GM23338 (cell line): ENCODE measurements at regions not wholly inside any gene's neighbourhood (a gene's known extent, or its start where the extent isn't known, plus 50 kb on each side); places are given as distances from the start of the nearest gene placed in this dataset.

Experiments used
- ATAC-seq: fragments of 200-7000 bp; cut with Tn5 transposase; 3 replicates; pipeline ENCODE4 v1.9.1; 2020
- DNase-seq: peaks from one replicate; pipeline ENCODE4 v3.0.0-alpha.2; 2015; ENCODE audit warnings: low spot score
- H2AFZ ChIP-seq: fragments of 200-600 bp; sonication (generic); 2 replicates; pipeline ENCODE4 v1.8.0; 2016; ENCODE audit warnings: antibody characterized with exemption, mild to moderate bottlenecking, moderate library complexity
- H3F3A ChIP-seq: fragments of 200-600 bp; sonication (generic); replicated peaks from 2 replicates; pipeline ENCODE4 v1.8.0; 2017; ENCODE audit warnings: antibody characterized with exemption, mixed run types, low read depth
- H3K27ac ChIP-seq: fragments of 200-600 bp; sonication (generic); 2 replicates; pipeline ENCODE4 v1.6.1; 2016; ENCODE audit warnings: low read depth
- H3K27me3 ChIP-seq: fragments of 200-600 bp; sonication (generic); 2 replicates; pipeline ENCODE4 v1.8.0; 2016; ENCODE audit warnings: mild to moderate bottlenecking, mixed run types, moderate library complexity; ENCODE audit not compliant: insufficient read depth
- H3K36me3 ChIP-seq: fragments of 200-600 bp; sonication (generic); 2 replicates; pipeline ENCODE4 v1.8.0; 2016; ENCODE audit warnings: mild to moderate bottlenecking; ENCODE audit not compliant: insufficient read depth
- H3K4me1 ChIP-seq: fragments of 200-600 bp; sonication (generic); 2 replicates; pipeline ENCODE4 v1.8.0; 2016; ENCODE audit warnings: mild to moderate bottlenecking, moderate library complexity; ENCODE audit not compliant: insufficient read depth
- H3K4me2 ChIP-seq: fragments of 200-600 bp; sonication (generic); 2 replicates; pipeline ENCODE4 v1.7.1; 2017; ENCODE audit warnings: mixed run types
- H3K4me3 ChIP-seq: fragments of 200-600 bp; sonication (generic); 2 replicates; pipeline ENCODE4 v1.6.1; 2016; ENCODE audit warnings: mixed run types
- H3K79me2 ChIP-seq: fragments of 200-600 bp; sonication (generic); replicated peaks from 2 replicates; pipeline ENCODE4 v1.8.0; 2017; ENCODE audit warnings: mild to moderate bottlenecking; ENCODE audit not compliant: insufficient read depth
- H3K9me2 ChIP-seq: fragments of 200-600 bp; sonication (generic); 2 replicates; pipeline ENCODE4 v1.8.0; 2017; ENCODE audit not compliant: insufficient read depth
- H4K20me1 ChIP-seq: fragments of 200-600 bp; sonication (generic); replicated peaks from 2 replicates; pipeline ENCODE4 v1.8.0; 2017; ENCODE audit warnings: mild to moderate bottlenecking; ENCODE audit not compliant: insufficient read depth
- H3K27ac Mint-ChIP-seq: 2 replicates; pipeline ENCODE4 v1.8.0; 2020; ENCODE audit warnings: inconsistent platforms, mild to moderate bottlenecking, moderate library complexity, mixed read lengths
- H3K27me3 Mint-ChIP-seq: 3 replicates; pipeline ENCODE4 v1.8.0; 2022; ENCODE audit warnings: low read depth, mild to moderate bottlenecking, moderate library complexity, mixed read lengths, inconsistent platforms; ENCODE audit not compliant: insufficient read depth, poor library complexity
- H3K36me3 Mint-ChIP-seq: 3 replicates; pipeline ENCODE4 v1.8.0; 2021; ENCODE audit warnings: low read depth, mild to moderate bottlenecking, inconsistent platforms, moderate library complexity, mixed read lengths
- H3K4me1 Mint-ChIP-seq: 3 replicates; pipeline ENCODE4 v1.8.0; 2020; ENCODE audit warnings: mild to moderate bottlenecking, inconsistent platforms, mixed read lengths
- H3K4me3 Mint-ChIP-seq: 3 replicates; pipeline ENCODE4 v1.8.0; 2021; ENCODE audit warnings: moderate library complexity, mild to moderate bottlenecking, inconsistent platforms, mixed read lengths
- H3K9me3 Mint-ChIP-seq: 3 replicates; pipeline ENCODE4 v1.8.0; 2020; ENCODE audit warnings: moderate library complexity, mild to moderate bottlenecking, inconsistent platforms, mixed read lengths
- CTCF ChIP-seq, 2 experiments: fragments of 200-600 bp in 1 of 2; sonication (generic) in 1 of 2; conservative IDR thresholded peaks; 2 replicates each; pipeline versions ENCODE4 v1.5.1 to v1.6.1; 2016 to 2017; ENCODE audit warnings: antibody characterized with exemption in 2 of 2, low read depth in 2 of 2, mild to moderate bottlenecking in 2 of 2, moderate library complexity in 1 of 2
- EZH2 ChIP-seq: fragments of 200-600 bp; sonication (generic); IDR thresholded peaks from one replicate; pipeline ENCODE4 v1.8.0; 2017; ENCODE audit warnings: antibody characterized with exemption, mild to moderate bottlenecking, low read depth; ENCODE audit not compliant: unreplicated experiment
- NANOG ChIP-seq: IDR thresholded peaks from 2 replicates; pipeline ENCODE4 v1.6.1; 2016; ENCODE audit warnings: antibody characterized with exemption, borderline replicate concordance
- REST ChIP-seq: IDR thresholded peaks from one replicate; pipeline ENCODE4 v1.6.1; 2018; ENCODE audit warnings: antibody characterized with exemption; ENCODE audit not compliant: unreplicated experiment
- ZNF114 ChIP-seq: fragments of 250-450 bp; sonication (Bioruptor Pico); IDR thresholded peaks from 2 replicates; pipeline ENCODE4 v1.5.0; 2020; ENCODE audit warnings: mild to moderate bottlenecking, moderate library complexity
- ZNF462 ChIP-seq: fragments of 250-450 bp; sonication (Bioruptor Pico); IDR thresholded peaks from 2 replicates; pipeline ENCODE4 v1.5.0; 2020; ENCODE audit warnings: mild to moderate bottlenecking, moderate library complexity

- no peak for TF ChIP-seq ZNF462 (CRISPR knock-in tag)
These were observed 418.8 kb upstream of the LUZP2 start (continued) for GRCh38 chr11:24078018-24078417.

GRCh38 chr11:24082241-24082640 lies 414.6 kb upstream of the LUZP2 start:
- Histone ChIP-seq H2AFZ (no peak overlapping the region), H3K4me1 (no peaks in the 10 kb centered on the region), H3K36me3 (no peaks in the 10 kb centered on the region), H3K4me3 (no peak overlapping the region), H3F3A (no peaks in the 10 kb centered on the region), H3K27ac (no peak overlapping the region), H3K9me2 (no peaks in the 10 kb centered on the region), H3K79me2 (no peaks in the 10 kb centered on the region), H3K27me3 (no peaks in the 10 kb centered on the region), H4K20me1 (no peaks in the 10 kb centered on the region), H3K4me2 (no peak overlapping the region)
- ATAC-seq, result no peak
- Mint-ChIP-seq H3K27ac (no peak overlapping the region), H3K4me1 (no peaks in the 10 kb centered on the region), H3K9me3 (no peaks in the 10 kb centered on the region), H3K27me3 (peaks cover 2% of the 10 kb centered on the region), H3K4me3 (no peak overlapping the region), H3K36me3 (no peaks in the 10 kb centered on the region)
- DNase-seq, result no peak
- TF ChIP-seq REST (no peak), EZH2 (no peak), CTCF (conservative IDR thresholded peaks at IDR 0.05; ENCODE audit: low read depth in 2 of 2) (no peak), NANOG (no peak), ZNF114 (CRISPR knock-in tag) (no peak)
